H9 (cell line): ENCODE measurements at regions not wholly inside any gene's neighbourhood (a gene's known extent, or its start where the extent isn't known, plus 50 kb on each side); places are given as distances from the start of the nearest gene placed in this dataset.

Source experiments
- DNase-seq: peaks from one replicate; pipeline ENCODE4 v3.0.0-alpha.2; 2017
- H2AFZ ChIP-seq: one replicate; pipeline ENCODE4 v1.6.1; 2013; ENCODE audit warnings: mild to moderate bottlenecking, low read length, control low read depth, moderate library complexity
- H2AK5ac ChIP-seq: 2 replicates; pipeline ENCODE4 v1.6.1; 2013; ENCODE audit warnings: low read length, control low read depth, mixed read lengths; ENCODE audit not compliant: insufficient read length
- H2BK120ac ChIP-seq: one replicate; pipeline ENCODE4 v1.6.1; 2013; ENCODE audit warnings: low read depth, mild to moderate bottlenecking, low read length, control low read depth, inconsistent platforms; ENCODE audit not compliant: poor library complexity, severe bottlenecking
- H2BK12ac ChIP-seq: 2 replicates; pipeline ENCODE4 v1.6.1; 2013; ENCODE audit warnings: low read length, control low read depth, mixed read lengths, low read depth; ENCODE audit not compliant: insufficient read length
- H2BK15ac ChIP-seq: 2 replicates; pipeline ENCODE4 v1.6.1; 2013; ENCODE audit warnings: low read depth, low read length, control low read depth
- H2BK20ac ChIP-seq: one replicate; pipeline ENCODE4 v1.6.1; 2013; ENCODE audit warnings: low read depth, mild to moderate bottlenecking, low read length, control low read depth, inconsistent platforms; ENCODE audit not compliant: poor library complexity, severe bottlenecking
- H2BK5ac ChIP-seq: 2 replicates; pipeline ENCODE4 v1.6.1; 2013; ENCODE audit warnings: low read length, control low read depth, mixed read lengths; ENCODE audit not compliant: insufficient read length
- H3K14ac ChIP-seq: 2 replicates; pipeline ENCODE4 v1.6.1; 2013; ENCODE audit warnings: low read length, control low read depth; ENCODE audit not compliant: insufficient read depth
- H3K18ac ChIP-seq: 2 replicates; pipeline ENCODE4 v1.6.1; 2013; ENCODE audit warnings: low read depth, mild to moderate bottlenecking, mixed read lengths, low read length, control low read depth; ENCODE audit not compliant: insufficient read length
- H3K23ac ChIP-seq: 2 replicates; pipeline ENCODE4 v1.6.1; 2013; ENCODE audit warnings: low read length, control low read depth, mixed read lengths, low read depth; ENCODE audit not compliant: insufficient read length
- H3K23me2 ChIP-seq: 2 replicates; pipeline ENCODE4 v1.6.1; 2013; ENCODE audit warnings: low read depth, mild to moderate bottlenecking, mixed read lengths, low read length, control low read depth; ENCODE audit not compliant: insufficient read length, poor library complexity, severe bottlenecking
- H3K27ac ChIP-seq: 2 replicates; pipeline ENCODE4 v1.5.1; 2013; ENCODE audit warnings: low read length, control low read depth, mixed read lengths, low read depth; ENCODE audit not compliant: insufficient read length
- H3K27me3 ChIP-seq: 2 replicates; pipeline ENCODE4 v1.6.1; 2013; ENCODE audit warnings: low read length, control low read depth, inconsistent platforms; ENCODE audit not compliant: insufficient read depth
- H3K4ac ChIP-seq: 2 replicates; pipeline ENCODE4 v1.6.1; 2013; ENCODE audit warnings: low read depth, mild to moderate bottlenecking, control low read depth, inconsistent platforms, low read length, moderate library complexity
- H3K4me1 ChIP-seq: 2 replicates; pipeline ENCODE4 v1.6.1; 2013; ENCODE audit warnings: low read length, control low read depth, inconsistent platforms; ENCODE audit not compliant: insufficient read depth
- H3K4me2 ChIP-seq: 2 replicates; pipeline ENCODE4 v1.6.1; 2013; ENCODE audit warnings: low read length, control low read depth, mixed read lengths; ENCODE audit not compliant: insufficient read length, insufficient read depth
- H3K56ac ChIP-seq: 2 replicates; pipeline ENCODE4 v1.6.1; 2013; ENCODE audit warnings: low read depth, mild to moderate bottlenecking, mixed read lengths, low read length, control low read depth; ENCODE audit not compliant: insufficient read length
- H3K79me1 ChIP-seq: 2 replicates; pipeline ENCODE4 v1.6.1; 2013; ENCODE audit warnings: low read depth, mild to moderate bottlenecking, moderate library complexity, low read length, control low read depth, inconsistent platforms; ENCODE audit not compliant: insufficient read depth, poor library complexity, severe bottlenecking
- H3K79me2 ChIP-seq: 2 replicates; pipeline ENCODE4 v1.6.1; 2013; ENCODE audit warnings: low read length, control low read depth, inconsistent platforms; ENCODE audit not compliant: insufficient read depth
- H3K9ac ChIP-seq: 2 replicates; pipeline ENCODE4 v1.6.1; 2013; ENCODE audit warnings: low read length, control low read depth, mixed read lengths; ENCODE audit not compliant: insufficient read length; ENCODE audit errors: extremely low read depth
- H3K9me3 ChIP-seq: one replicate; pipeline ENCODE4 v1.6.1; 2013; ENCODE audit warnings: low read depth, low read length, inconsistent platforms; ENCODE audit not compliant: control insufficient read depth
- H3T11ph ChIP-seq: one replicate; pipeline ENCODE4 v1.6.1; 2013; ENCODE audit warnings: mild to moderate bottlenecking, low read length, control low read depth, inconsistent platforms
- H4K20me1 ChIP-seq: one replicate; pipeline ENCODE4 v1.6.1; 2013; ENCODE audit not compliant: control insufficient read depth, insufficient read length, insufficient read depth
- H4K5ac ChIP-seq: 2 replicates; pipeline ENCODE4 v1.6.1; 2013; ENCODE audit warnings: low read depth, mild to moderate bottlenecking, mixed read lengths, low read length, control low read depth; ENCODE audit not compliant: insufficient read length
- H4K8ac ChIP-seq: replicated peaks from 2 replicates; pipeline ENCODE4 v1.6.1; 2013; ENCODE audit warnings: low read length, control low read depth, mixed read lengths, low read depth; ENCODE audit not compliant: insufficient read length
- H4K91ac ChIP-seq: 2 replicates; pipeline ENCODE4 v1.6.1; 2013; ENCODE audit warnings: low read depth, mild to moderate bottlenecking, moderate library complexity, mixed read lengths, low read length, control low read depth; ENCODE audit not compliant: insufficient read length
- H3K27ac Mint-ChIP-seq, 3 experiments: 2 replicates in 2 of 3; 3 replicates in 1 of 3; pipeline ENCODE4 v1.8.0; 2020 to 2021; ENCODE audit warnings: mixed read lengths in 3 of 3, mild to moderate bottlenecking in 1 of 3, moderate library complexity in 1 of 3
- H3K27me3 Mint-ChIP-seq: 2 replicates; pipeline ENCODE4 v1.8.0; 2021; ENCODE audit warnings: low read depth, mild to moderate bottlenecking, moderate library complexity, mixed read lengths
- H3K36me3 Mint-ChIP-seq, 3 experiments: 2 replicates in 2 of 3; 3 replicates in 1 of 3; pipeline ENCODE4 v1.8.0; 2020 to 2021; ENCODE audit warnings: low read depth in 3 of 3, mixed read lengths in 3 of 3; ENCODE audit not compliant: insufficient read depth in 1 of 3
- H3K4me1 Mint-ChIP-seq, 2 experiments: 2 replicates each; pipeline ENCODE4 v1.8.0; 2020; ENCODE audit warnings: mixed read lengths in 2 of 2
- H3K4me3 Mint-ChIP-seq, 2 experiments: 2 replicates in 1 of 2; 3 replicates in 1 of 2; pipeline ENCODE4 v1.8.0; 2020 to 2021; ENCODE audit warnings: mild to moderate bottlenecking in 2 of 2, mixed read lengths in 2 of 2, moderate library complexity in 1 of 2
- H3K9me3 Mint-ChIP-seq, 2 experiments: 2 replicates in 1 of 2; 3 replicates in 1 of 2; pipeline ENCODE4 v1.8.0; 2020; ENCODE audit warnings: mild to moderate bottlenecking in 2 of 2, mixed read lengths in 2 of 2, moderate library complexity in 1 of 2
- TF ChIP-seq, protein P1 (sequence below): fragments of 200-600 bp; sonication (generic); conservative IDR thresholded peaks from 3 replicates; pipeline ENCODE4 v1.8.0; 2021; ENCODE audit warnings: antibody characterized with exemption, mild to moderate bottlenecking

DNA sequence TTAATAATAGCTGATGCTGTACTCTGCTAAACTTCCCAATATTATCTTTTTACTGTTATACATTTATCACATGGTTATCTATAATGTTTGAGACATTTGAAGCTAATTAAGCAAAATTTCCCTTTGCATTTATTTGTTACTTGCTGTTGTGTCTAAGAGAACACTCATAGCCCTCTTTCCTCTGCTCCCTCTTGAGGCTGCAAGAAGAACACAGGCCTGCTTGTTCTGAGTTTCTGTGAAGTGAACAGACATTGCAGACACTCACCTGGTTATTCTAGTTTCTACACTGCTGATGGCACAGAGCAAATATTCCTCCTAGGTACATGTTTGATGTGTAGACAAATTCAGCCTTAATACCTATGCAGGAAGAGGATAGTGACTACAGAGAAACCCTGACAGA, 367.8 kb downstream of the GASK1B start:
- Histone ChIP-seq H3K4me1 (no peaks in the 10 kb centered on the region), H3K56ac (no peak overlapping the region), H4K91ac (no peak overlapping the region), H2BK12ac (no peak overlapping the region), H3K9ac (no peak overlapping the region), H3K9me3 (no peaks in the 10 kb centered on the region), H3T11ph (no peak overlapping the region), H4K20me1 (no peaks in the 10 kb centered on the region), H2AK5ac (no peak overlapping the region), H3K79me2 (no peaks in the 10 kb centered on the region), H3K27me3 (no peaks in the 10 kb centered on the region; the same call in 1 of the 2 replicates), H3K4ac (no peak overlapping the region), H2BK15ac (no peak overlapping the region), H3K14ac (no peak overlapping the region), H2BK20ac (no peak overlapping the region), H2AFZ (no peak overlapping the region), H3K18ac (no peak overlapping the region), H3K23ac (no peak overlapping the region), H2BK120ac (no peak overlapping the region), H3K23me2 (no peaks in the 10 kb centered on the region), H4K8ac (no peak overlapping the region), H2BK5ac (no peak overlapping the region), H3K27ac (no peak overlapping the region), H3K4me2 (no peak overlapping the region), H3K79me1 (no peaks in the 10 kb centered on the region), H4K5ac (no peak overlapping the region)
- no peak overlapping the region for H3K4me3 Mint-ChIP-seq
- H3K9me3 Mint-ChIP-seq = no peaks in the 10 kb centered on the region
- H3K36me3 Mint-ChIP-seq = no peaks in the 10 kb centered on the region; a peak in 1 of 7 replicates
- no peak for DNase-seq
- no peak overlapping the region for H3K27ac Mint-ChIP-seq
- TF ChIP-seq, protein P1, sequence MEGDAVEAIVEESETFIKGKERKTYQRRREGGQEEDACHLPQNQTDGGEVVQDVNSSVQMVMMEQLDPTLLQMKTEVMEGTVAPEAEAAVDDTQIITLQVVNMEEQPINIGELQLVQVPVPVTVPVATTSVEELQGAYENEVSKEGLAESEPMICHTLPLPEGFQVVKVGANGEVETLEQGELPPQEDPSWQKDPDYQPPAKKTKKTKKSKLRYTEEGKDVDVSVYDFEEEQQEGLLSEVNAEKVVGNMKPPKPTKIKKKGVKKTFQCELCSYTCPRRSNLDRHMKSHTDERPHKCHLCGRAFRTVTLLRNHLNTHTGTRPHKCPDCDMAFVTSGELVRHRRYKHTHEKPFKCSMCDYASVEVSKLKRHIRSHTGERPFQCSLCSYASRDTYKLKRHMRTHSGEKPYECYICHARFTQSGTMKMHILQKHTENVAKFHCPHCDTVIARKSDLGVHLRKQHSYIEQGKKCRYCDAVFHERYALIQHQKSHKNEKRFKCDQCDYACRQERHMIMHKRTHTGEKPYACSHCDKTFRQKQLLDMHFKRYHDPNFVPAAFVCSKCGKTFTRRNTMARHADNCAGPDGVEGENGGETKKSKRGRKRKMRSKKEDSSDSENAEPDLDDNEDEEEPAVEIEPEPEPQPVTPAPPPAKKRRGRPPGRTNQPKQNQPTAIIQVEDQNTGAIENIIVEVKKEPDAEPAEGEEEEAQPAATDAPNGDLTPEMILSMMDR = peak; percentile 62
- 0 out of 4 replicates have a peak, but pooled peaks cover 0 to 2% of the 10 kb centered on the region in 2 experiments for H3K4me1 Mint-ChIP-seq
- H3K27me3 Mint-ChIP-seq = no peaks in the 10 kb centered on the region
